ENCODE measurements at regions not wholly inside any gene's neighbourhood (a gene's known extent, or its start where the extent isn't known, plus 50 kb on each side); places are given as distances from the start of the nearest gene placed in this dataset.

DNA sequence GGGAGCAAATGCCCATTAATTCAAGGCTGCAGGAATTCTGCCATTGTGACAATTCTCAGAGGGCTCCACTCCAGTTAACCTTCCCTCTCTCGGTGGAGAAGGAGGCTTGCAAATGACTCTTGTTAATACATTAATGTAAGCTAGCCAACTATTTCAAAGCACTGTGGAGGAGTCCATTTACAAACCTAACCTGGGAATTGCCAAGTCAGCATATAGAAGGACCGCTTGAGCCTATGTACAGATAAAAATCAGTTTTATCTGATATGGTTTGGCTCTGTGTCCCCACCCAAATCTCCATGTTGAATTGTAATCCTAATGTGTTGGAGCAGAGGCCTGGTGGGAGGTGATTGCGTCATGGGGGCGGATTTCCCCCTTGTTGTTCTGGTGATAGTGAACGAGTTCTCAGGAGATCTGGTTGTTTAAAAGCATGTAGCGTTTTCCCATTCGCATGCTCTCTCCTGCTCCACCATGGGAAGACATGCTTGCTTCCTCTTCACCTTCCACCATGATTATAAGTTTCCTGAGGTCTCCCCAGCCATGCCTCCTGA lies 366.7 kb downstream of the LRATD1 start:
- no peak for TF ChIP-seq EZH2 (IDR thresholded peaks at IDR 0.05)
- TF ChIP-seq, protein P1, sequence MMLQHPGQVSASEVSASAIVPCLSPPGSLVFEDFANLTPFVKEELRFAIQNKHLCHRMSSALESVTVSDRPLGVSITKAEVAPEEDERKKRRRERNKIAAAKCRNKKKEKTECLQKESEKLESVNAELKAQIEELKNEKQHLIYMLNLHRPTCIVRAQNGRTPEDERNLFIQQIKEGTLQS (IDR thresholded peaks at IDR 0.05) = no peak
- TF ChIP-seq FOSL1 (IDR thresholded peaks at IDR 0.05; ENCODE audit: low read depth) = no peak
- no peak for TF ChIP-seq YY1 (IDR thresholded peaks at IDR 0.05; ENCODE audit: extremely low read depth, insufficient replicate concordance, low read depth, low read length)
- TF ChIP-seq, protein P2, sequence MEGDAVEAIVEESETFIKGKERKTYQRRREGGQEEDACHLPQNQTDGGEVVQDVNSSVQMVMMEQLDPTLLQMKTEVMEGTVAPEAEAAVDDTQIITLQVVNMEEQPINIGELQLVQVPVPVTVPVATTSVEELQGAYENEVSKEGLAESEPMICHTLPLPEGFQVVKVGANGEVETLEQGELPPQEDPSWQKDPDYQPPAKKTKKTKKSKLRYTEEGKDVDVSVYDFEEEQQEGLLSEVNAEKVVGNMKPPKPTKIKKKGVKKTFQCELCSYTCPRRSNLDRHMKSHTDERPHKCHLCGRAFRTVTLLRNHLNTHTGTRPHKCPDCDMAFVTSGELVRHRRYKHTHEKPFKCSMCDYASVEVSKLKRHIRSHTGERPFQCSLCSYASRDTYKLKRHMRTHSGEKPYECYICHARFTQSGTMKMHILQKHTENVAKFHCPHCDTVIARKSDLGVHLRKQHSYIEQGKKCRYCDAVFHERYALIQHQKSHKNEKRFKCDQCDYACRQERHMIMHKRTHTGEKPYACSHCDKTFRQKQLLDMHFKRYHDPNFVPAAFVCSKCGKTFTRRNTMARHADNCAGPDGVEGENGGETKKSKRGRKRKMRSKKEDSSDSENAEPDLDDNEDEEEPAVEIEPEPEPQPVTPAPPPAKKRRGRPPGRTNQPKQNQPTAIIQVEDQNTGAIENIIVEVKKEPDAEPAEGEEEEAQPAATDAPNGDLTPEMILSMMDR (IDR thresholded peaks at IDR 0.05 in 2 of 3, conservative IDR thresholded peaks at IDR 0.05 in 1 of 3; ENCODE audit: borderline replicate concordance in 1 of 3, insufficient read depth in 1 of 3, low read depth in 2 of 3, low read length in 2 of 3) = no peak
- no peak for TF ChIP-seq POLR2A (IDR thresholded peaks at IDR 0.05; ENCODE audit: borderline replicate concordance, extremely low read depth, insufficient read depth, insufficient read length)
- TF ChIP-seq POLR2AphosphoS5 (IDR thresholded peaks at IDR 0.05; ENCODE audit: low read depth, low read length) = no peak
- no peak for TF ChIP-seq CEBPB (IDR thresholded peaks at IDR 0.05; ENCODE audit: low read depth)
- TF ChIP-seq, protein P3, sequence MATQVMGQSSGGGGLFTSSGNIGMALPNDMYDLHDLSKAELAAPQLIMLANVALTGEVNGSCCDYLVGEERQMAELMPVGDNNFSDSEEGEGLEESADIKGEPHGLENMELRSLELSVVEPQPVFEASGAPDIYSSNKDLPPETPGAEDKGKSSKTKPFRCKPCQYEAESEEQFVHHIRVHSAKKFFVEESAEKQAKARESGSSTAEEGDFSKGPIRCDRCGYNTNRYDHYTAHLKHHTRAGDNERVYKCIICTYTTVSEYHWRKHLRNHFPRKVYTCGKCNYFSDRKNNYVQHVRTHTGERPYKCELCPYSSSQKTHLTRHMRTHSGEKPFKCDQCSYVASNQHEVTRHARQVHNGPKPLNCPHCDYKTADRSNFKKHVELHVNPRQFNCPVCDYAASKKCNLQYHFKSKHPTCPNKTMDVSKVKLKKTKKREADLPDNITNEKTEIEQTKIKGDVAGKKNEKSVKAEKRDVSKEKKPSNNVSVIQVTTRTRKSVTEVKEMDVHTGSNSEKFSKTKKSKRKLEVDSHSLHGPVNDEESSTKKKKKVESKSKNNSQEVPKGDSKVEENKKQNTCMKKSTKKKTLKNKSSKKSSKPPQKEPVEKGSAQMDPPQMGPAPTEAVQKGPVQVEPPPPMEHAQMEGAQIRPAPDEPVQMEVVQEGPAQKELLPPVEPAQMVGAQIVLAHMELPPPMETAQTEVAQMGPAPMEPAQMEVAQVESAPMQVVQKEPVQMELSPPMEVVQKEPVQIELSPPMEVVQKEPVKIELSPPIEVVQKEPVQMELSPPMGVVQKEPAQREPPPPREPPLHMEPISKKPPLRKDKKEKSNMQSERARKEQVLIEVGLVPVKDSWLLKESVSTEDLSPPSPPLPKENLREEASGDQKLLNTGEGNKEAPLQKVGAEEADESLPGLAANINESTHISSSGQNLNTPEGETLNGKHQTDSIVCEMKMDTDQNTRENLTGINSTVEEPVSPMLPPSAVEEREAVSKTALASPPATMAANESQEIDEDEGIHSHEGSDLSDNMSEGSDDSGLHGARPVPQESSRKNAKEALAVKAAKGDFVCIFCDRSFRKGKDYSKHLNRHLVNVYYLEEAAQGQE (IDR thresholded peaks at IDR 0.05; ENCODE audit: low read depth) = no peak
